H54 (cell line): ENCODE measurements at regions not wholly inside any gene's neighbourhood (a gene's known extent, or its start where the extent isn't known, plus 50 kb on each side); places are given as distances from the start of the nearest gene placed in this dataset.
"Not testable (repeated sequence)": the region's sequence is repeated elsewhere in the genome, so short reads cannot be mapped to it uniquely, and the experiment has no call there.

Experiments
- DNase-seq: peaks from one replicate; pipeline ENCODE4 v3.0.0; 2011; ENCODE audit warnings: low spot score, mixed read lengths; ENCODE audit not compliant: insufficient read length
- FAIRE-seq: peaks from 3 replicates; lab custom pipeline; 2011; peaks lifted over from hg19 to GRCh38; lab: Jason Lieb, UNC
- POLR2A ChIP-seq: IDR thresholded peaks from 2 replicates; pipeline ENCODE4 v1.6.1; 2011; ENCODE audit warnings: low read depth, mild to moderate bottlenecking, low read length

DNA sequence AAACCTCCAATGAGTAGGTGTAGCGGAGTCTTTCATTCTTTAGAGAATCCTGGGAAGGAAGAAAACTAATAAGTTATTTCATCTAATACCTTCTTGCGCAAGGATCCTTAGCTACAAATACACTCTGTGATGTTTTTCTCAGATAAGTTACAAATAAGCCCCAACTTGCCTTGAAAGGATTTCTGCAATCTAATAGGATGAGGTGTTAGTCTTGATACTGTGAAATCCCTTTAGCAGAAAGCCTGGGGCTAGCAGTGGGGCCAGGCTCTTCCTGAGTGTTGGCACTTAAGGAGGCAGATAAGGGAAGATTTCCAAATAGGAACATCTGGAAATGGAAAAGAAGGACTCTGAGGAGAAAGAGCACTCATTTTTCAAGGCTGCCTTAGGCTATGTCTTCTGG, 168.0 kb upstream of the DAB1 start:
- DNase-seq (no peak), FAIRE-seq (no peak)
- no peak for TF ChIP-seq POLR2A

GRCh38 chr1:57590978-57591377, 167.1 kb upstream of the DAB1 start:
- DNase-seq (no peak), FAIRE-seq (no peak)
- TF ChIP-seq POLR2A = no peak

DNA sequence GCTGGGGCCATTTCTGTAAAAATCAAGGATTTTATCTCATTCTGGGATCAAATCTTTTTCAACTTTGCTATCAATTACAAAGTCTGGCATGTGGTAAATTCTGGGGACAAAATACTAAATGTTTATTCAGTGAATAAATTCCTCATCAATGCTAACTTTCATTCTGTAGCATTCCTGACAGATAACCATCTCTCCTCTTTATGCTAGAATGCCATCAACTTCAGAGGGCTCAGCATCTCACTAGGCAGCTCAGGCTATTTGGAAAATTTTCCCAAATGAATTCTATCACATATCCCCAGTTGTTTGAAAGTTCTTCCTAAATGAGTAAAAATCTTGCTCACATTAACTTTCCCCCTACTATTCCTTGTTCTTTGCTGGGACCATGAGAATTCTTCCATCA, 163.0 kb upstream of the DAB1 start:
- no peak for TF ChIP-seq POLR2A
- DNase-seq (no peak), FAIRE-seq (no peak)

DNA sequence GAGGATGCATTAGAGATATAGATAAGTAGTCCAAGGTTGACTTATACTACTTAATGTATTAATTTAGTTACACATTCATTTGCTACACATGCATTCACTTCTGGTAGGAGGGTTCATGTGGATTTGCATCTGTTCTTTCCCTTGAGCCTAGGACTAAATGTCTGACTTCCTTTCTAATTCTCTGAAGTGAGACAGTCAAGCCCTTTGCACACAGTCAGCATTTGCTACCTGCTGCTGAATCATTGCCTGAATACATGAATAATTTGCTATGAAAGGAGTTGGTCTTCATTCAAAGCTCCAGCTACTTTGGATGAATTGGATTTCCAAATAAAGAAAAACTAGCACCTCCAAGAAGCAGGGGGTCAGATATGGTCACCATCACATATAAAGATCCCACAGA, 154.8 kb upstream of the DAB1 start:
- no peak for TF ChIP-seq POLR2A
- DNase-seq (no peak), FAIRE-seq (no peak)

GRCh38 chr1:57578099-57578498, 154.2 kb upstream of the DAB1 start:
- FAIRE-seq (no peak), DNase-seq (no peak)
- no peak for TF ChIP-seq POLR2A

- DNase-seq (no peak), FAIRE-seq (no peak)
- no peak for TF ChIP-seq POLR2A
Observed at GRCh38 chr1:57576756-57577155, 152.9 kb upstream of the DAB1 start.

DNA sequence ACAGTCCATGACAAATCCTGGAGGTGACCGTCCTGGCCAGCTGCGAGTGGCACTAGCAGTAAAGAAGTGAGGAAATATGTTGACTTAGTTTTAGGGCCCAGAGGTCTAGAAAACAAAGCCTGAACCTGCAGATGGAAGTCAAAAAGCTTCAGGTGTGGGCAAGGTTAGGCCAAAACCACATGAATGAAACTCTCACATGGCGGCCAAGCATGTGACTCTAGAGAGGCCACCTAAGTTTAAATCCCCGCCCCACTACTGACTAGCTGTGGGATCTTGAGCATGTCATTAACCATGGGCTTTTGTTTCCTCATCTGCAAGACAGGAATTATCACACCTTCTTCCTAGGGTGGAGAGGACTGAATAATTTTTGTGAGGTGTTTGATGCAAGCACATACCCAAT, 148.2 kb upstream of the DAB1 start:
- FAIRE-seq (no peak), DNase-seq (no peak)
- TF ChIP-seq POLR2A = no peak

DNA sequence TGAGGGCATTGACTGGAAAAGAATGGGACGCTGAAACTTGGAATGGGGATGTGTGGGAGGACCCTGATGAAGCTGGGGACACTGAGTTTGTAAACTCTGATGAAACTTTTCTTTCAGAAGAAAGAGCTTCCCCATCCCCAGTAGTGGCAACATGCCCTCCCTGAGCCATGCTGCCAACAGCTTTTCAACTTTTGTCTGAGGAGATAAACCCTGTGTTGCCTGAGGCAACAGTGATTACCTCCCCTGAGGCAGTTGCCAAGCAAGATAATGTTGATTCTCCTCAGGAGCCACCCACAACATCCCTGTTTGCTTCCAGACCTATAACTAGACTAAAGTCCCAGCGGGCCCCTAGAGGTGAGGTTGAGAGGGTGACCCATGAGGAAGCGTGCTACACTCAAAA, 134.2 kb upstream of the DAB1 start:
- DNase-seq, FAIRE-seq: not testable (repeated sequence)

DNA sequence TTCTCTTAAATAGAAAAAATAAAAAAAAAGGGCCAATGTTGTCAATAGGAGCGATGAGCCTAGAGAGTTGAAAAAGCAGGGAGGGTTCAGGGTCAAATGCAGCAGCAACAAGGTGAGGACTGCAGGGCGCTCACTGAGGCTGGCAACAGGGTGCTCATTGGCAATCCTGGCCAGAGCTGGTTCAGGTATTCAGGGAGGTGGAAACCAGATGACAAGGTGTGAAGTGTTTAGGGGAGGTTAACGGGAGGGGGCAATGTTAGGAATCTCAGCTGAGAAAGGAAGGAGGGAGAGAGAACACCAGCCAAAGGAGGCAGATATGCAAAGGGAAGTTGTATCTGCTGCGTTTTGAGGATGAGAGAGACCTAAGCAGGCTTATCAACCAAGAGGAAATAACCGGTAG, 129.8 kb upstream of the DAB1 start:
- no peak for FAIRE-seq

GRCh38 chr1:57551476-57551875, 127.6 kb upstream of the DAB1 start:
- DNase-seq (no peak), FAIRE-seq (no peak)
- TF ChIP-seq POLR2A = no peak

More for the DNA sequence above, 129.8 kb upstream of the DAB1 start:
- DNase-seq = no peak
- no peak for TF ChIP-seq POLR2A

DNA sequence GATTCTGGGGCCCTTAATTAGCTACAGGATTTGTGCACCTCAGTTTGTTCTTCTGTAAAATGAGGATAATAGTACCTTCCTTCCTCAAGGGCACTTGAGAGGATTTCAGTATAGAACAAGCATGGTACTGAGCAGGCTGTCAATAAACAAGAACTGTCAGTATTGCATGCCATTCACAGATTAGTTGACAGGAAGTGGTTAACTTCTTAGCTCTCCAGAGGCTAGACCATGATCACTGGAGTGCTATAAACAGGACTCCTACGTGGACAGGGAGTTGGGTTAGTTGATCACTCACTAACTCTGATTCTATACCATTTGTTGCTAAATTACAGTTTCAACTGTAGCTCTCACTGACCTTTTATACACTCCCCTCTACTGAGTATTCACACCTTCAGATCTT, 126.2 kb upstream of the DAB1 start:
- DNase-seq (no peak), FAIRE-seq (no peak)
- no peak for TF ChIP-seq POLR2A

DNA sequence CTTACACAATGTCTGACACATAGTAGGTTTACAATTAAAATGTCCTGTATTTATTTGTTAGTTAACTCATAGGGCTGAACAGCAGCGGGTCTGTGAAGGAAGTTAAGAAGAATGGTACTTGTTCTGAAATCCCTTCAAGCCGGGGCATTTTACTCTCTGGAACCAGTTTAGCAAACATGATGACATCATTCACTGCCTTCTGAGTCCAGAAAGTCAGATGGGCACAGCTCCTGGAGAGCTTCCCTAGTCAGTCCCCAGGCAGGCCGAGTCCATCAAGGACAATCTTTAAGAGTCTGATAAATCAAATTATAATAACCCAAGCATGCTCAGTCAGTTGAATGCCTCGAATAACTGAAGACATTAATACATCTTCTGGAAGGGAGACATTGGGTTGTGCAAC, 125.4 kb upstream of the DAB1 start:
- DNase-seq (no peak), FAIRE-seq (no peak)
- no peak for TF ChIP-seq POLR2A

DNA sequence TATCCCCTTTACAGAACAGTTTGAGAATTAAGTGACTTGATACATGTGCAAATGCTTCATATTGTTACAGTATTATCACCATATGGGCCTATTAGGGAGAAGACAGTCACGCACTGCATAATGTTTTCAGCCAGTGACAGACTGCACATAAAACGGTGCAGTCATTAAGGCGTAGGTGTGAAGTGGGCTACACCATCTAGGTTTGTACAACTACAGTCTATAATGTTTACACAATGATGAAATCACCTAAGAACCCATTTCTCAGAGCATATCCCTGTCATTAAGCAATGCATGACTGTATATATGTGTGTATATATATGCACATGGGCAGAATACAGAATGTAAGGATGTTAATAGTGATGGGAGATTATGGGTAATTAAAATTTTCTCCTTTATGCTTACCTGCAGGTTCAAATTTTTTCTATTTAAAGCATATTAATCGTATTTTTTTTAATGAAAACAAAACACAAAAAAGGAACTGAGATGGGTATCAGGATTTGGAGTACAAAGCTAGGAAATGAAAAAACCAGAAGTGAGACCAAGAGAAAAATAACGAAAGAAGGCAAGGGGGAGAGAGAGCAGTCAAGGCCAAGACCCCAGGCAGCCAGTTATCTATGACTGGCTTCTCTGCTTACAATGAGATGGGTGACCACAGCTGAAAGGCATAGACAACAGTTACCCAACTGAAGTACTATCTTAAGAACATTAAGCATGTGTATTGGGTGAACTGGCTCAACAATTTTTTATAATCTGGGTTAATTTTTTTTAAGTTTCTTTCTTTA, 122.9 kb upstream of the DAB1 start:
- TF ChIP-seq POLR2A = no peak
- no peak for DNase-seq

GRCh38 chr1:57544345-57544744, 120.5 kb upstream of the DAB1 start:
- no peak for DNase-seq
- no peak for FAIRE-seq
- no peak for TF ChIP-seq POLR2A

More for the DNA sequence above, 122.9 kb upstream of the DAB1 start:
- no peak for FAIRE-seq

GRCh38 chr1:57536749-57537423, 113.0 kb upstream of the DAB1 start:
- FAIRE-seq (no peak), DNase-seq (no peak)
- TF ChIP-seq POLR2A = no peak
